Endodermal cell (in vitro differentiated cells): ENCODE measurements at regions not wholly inside any gene's neighbourhood (a gene's known extent, or its start where the extent isn't known, plus 50 kb on each side); places are given as distances from the start of the nearest gene placed in this dataset.

Experiments used
- DNase-seq: peaks from one replicate; pipeline ENCODE4 v3.0.0-alpha.2; 2017
- H3K27ac ChIP-seq: 2 replicates; pipeline ENCODE4 v1.5.1; 2013; ENCODE audit warnings: mild to moderate bottlenecking, low read depth, low read length, moderate library complexity
- H3K27me3 ChIP-seq: 2 replicates; pipeline ENCODE4 v1.6.1; 2013; ENCODE audit warnings: mild to moderate bottlenecking, low read length, moderate library complexity; ENCODE audit not compliant: insufficient read depth, control insufficient read depth, poor library complexity, severe bottlenecking
- H3K36me3 ChIP-seq: 2 replicates; pipeline ENCODE4 v1.7.0; 2013; ENCODE audit warnings: mild to moderate bottlenecking, low read length, moderate library complexity; ENCODE audit not compliant: control insufficient read depth, insufficient read depth
- H3K4me1 ChIP-seq: one replicate; pipeline ENCODE4 v1.7.0; 2013; ENCODE audit warnings: low read length; ENCODE audit not compliant: control insufficient read depth, insufficient read depth
- H3K4me3 ChIP-seq: 2 replicates; pipeline ENCODE4 v1.5.1; 2013; ENCODE audit warnings: mild to moderate bottlenecking, low read length, moderate library complexity
- H3K9ac ChIP-seq: 2 replicates; pipeline ENCODE4 v1.6.1; 2013; ENCODE audit warnings: mild to moderate bottlenecking, low read length, moderate library complexity; ENCODE audit not compliant: poor library complexity, severe bottlenecking; ENCODE audit errors: extremely low read depth
- H3K9me3 ChIP-seq: 2 replicates; pipeline ENCODE4 v1.6.1; 2013; ENCODE audit warnings: mild to moderate bottlenecking, low read length, moderate library complexity; ENCODE audit not compliant: control insufficient read depth
- H3K27ac Mint-ChIP-seq: 2 replicates; pipeline ENCODE4 v1.8.0; 2020; ENCODE audit warnings: mixed read lengths
- H3K27me3 Mint-ChIP-seq: 2 replicates; pipeline ENCODE4 v1.8.0; 2021; ENCODE audit warnings: mild to moderate bottlenecking, mixed read lengths; ENCODE audit not compliant: insufficient read depth
- H3K36me3 Mint-ChIP-seq: 2 replicates; pipeline ENCODE4 v1.8.0; 2020; ENCODE audit warnings: low read depth, mixed read lengths
- H3K4me1 Mint-ChIP-seq: 2 replicates; pipeline ENCODE4 v1.8.0; 2020; ENCODE audit warnings: mixed read lengths
- H3K4me3 Mint-ChIP-seq: 2 replicates; pipeline ENCODE4 v1.8.0; 2020; ENCODE audit warnings: mild to moderate bottlenecking, moderate library complexity, mixed read lengths
- H3K9me3 Mint-ChIP-seq: 2 replicates; pipeline ENCODE4 v1.8.0; 2020; ENCODE audit warnings: mild to moderate bottlenecking, mixed read lengths
- WGBS, 2 experiments: methylation state at CpG; one replicate each; pipeline versions ENCODE4 v1.1.5 to v1.1.7; 2013; ENCODE audit warnings: missing lambda C conversion rate in 2 of 2, mixed read lengths in 1 of 2; ENCODE audit not compliant: insufficient coverage in 1 of 2, insufficient read length in 1 of 2; 5-methylcytosine and 5-hydroxymethylcytosine counted together
- TF ChIP-seq, protein P1 (sequence below): fragments of 200-600 bp; sonication (generic); conservative IDR thresholded peaks from 2 replicates; pipeline ENCODE4 v1.5.0; 2021; ENCODE audit warnings: antibody characterized with exemption, mild to moderate bottlenecking

- H3K27me3 Mint-ChIP-seq = peaks cover 7% of the 10 kb centered on the region
- WGBS, 2 experiments = 89 to 90% methylated on average over 6 of the region's 6 CpGs
- Histone ChIP-seq H3K9ac (no peak overlapping the region), H3K27ac (no peak overlapping the region), H3K4me3 (no peak overlapping the region), H3K36me3 (no peaks in the 10 kb centered on the region), H3K27me3 (no peaks in the 10 kb centered on the region), H3K4me1 (no peaks in the 10 kb centered on the region), H3K9me3 (no peaks in the 10 kb centered on the region)
- no peak overlapping the region for H3K4me3 Mint-ChIP-seq
- TF ChIP-seq, protein P1, sequence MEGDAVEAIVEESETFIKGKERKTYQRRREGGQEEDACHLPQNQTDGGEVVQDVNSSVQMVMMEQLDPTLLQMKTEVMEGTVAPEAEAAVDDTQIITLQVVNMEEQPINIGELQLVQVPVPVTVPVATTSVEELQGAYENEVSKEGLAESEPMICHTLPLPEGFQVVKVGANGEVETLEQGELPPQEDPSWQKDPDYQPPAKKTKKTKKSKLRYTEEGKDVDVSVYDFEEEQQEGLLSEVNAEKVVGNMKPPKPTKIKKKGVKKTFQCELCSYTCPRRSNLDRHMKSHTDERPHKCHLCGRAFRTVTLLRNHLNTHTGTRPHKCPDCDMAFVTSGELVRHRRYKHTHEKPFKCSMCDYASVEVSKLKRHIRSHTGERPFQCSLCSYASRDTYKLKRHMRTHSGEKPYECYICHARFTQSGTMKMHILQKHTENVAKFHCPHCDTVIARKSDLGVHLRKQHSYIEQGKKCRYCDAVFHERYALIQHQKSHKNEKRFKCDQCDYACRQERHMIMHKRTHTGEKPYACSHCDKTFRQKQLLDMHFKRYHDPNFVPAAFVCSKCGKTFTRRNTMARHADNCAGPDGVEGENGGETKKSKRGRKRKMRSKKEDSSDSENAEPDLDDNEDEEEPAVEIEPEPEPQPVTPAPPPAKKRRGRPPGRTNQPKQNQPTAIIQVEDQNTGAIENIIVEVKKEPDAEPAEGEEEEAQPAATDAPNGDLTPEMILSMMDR = no peak
- no peaks in the 10 kb centered on the region for H3K36me3 Mint-ChIP-seq
- no peak overlapping the region for H3K27ac Mint-ChIP-seq
- H3K9me3 Mint-ChIP-seq = no peaks in the 10 kb centered on the region
- H3K4me1 Mint-ChIP-seq = no peaks in the 10 kb centered on the region
- DNase-seq = no peak
These were observed 483.2 kb upstream of the EEF2KMT start for GRCh38 chr16:5580772-5581171.

DNA sequence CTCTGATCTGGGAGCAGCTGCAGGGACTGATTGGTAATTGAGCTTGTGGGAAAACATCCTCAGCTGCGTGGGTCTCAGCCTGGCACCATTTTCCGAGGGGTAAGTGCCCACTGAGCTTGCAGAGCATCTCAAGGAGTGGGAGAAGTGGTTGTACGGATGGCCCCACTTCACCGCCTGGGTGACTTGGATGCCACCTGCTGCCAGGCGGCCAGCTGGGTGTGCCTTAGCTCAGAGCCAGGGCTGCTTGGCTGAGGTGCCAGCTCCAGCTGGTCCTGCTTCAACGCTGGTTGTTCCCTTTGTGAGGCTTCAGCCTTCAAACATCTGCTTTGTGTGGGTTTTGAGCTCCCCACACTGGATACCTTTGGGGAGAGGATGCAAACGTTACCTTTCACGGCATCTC, 482.7 kb upstream of the EEF2KMT start:
- Mint-ChIP-seq H3K36me3 (no peaks in the 10 kb centered on the region), H3K4me1 (no peaks in the 10 kb centered on the region), H3K27ac (no peak overlapping the region), H3K27me3 (peaks cover 7% of the 10 kb centered on the region), H3K4me3 (no peak overlapping the region), H3K9me3 (no peaks in the 10 kb centered on the region)
- TF ChIP-seq, protein P1 = no peak
- no peaks in the 10 kb centered on the region for H3K4me1 ChIP-seq
- no peaks in the 10 kb centered on the region for H3K27me3 ChIP-seq
- no peaks in the 10 kb centered on the region for H3K36me3 ChIP-seq
- DNase-seq = no peak
- H3K27ac ChIP-seq = no peak overlapping the region
- 90 to 92% methylated on average over 6 to 8 of the region's 8 CpGs for WGBS, 2 experiments
- no peak overlapping the region for H3K9ac ChIP-seq
- H3K4me3 ChIP-seq = no peak overlapping the region
- no peaks in the 10 kb centered on the region for H3K9me3 ChIP-seq

DNA sequence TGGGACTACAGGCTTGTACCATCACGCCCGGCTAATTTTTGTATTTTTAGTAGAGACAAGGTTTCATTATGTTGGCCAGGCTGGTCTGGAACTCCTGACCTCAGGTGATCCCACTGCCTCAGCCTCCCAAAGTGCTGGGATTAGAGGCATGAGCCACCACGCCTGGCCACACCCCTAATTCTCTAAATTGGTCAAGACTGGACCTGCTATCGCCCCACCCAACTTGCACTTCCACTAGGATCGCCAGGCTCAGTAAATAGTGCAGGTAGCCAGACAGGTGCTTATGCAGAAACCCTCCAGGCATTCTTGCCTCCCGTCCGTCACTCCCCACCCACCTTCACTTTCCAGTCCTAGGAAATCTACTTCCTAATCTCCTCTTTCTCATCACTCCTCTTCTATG, 481.4 kb upstream of the EEF2KMT start:
- DNase-seq = no peak
- Histone ChIP-seq H3K9me3 (no peaks in the 10 kb centered on the region), H3K4me1 (no peaks in the 10 kb centered on the region), H3K27ac (no peak overlapping the region), H3K4me3 (no peak overlapping the region), H3K9ac (no peak overlapping the region), H3K27me3 (no peaks in the 10 kb centered on the region), H3K36me3 (no peaks in the 10 kb centered on the region)
- WGBS, 2 experiments = 85 to 88% methylated on average over 4 to 7 of the region's 7 CpGs
- H3K4me1 Mint-ChIP-seq = no peaks in the 10 kb centered on the region
- H3K36me3 Mint-ChIP-seq = no peaks in the 10 kb centered on the region
- TF ChIP-seq, protein P1 = no peak
- H3K27me3 Mint-ChIP-seq = peaks cover 7% of the 10 kb centered on the region
- no peak overlapping the region for H3K4me3 Mint-ChIP-seq
- H3K27ac Mint-ChIP-seq = no peak overlapping the region
- no peaks in the 10 kb centered on the region for H3K9me3 Mint-ChIP-seq
